T47D (cell line): ENCODE measurements at regions not wholly inside any gene's neighbourhood (a gene's known extent, or its start where the extent isn't known, plus 50 kb on each side); places are given as distances from the start of the nearest gene placed in this dataset.

Experiments used
- DNase-seq, 2 experiments: peaks; one replicate each; pipeline versions ENCODE4 v3.0.0 to v3.0.0-alpha.2; 2011 to 2012; ENCODE audit warnings: low read depth in 1 of 2, low spot score in 1 of 2
- JUND ChIP-seq: IDR thresholded peaks from 2 replicates; pipeline ENCODE4 v1.6.1; 2012; ENCODE audit warnings: low read depth
- in situ Hi-C: cut with HindIII; loops from 2 replicates; pipeline ENCODE4 v1.10.0; 2016; ENCODE audit warnings: low sequenced_read_pairs, low pct_unique_long_range_greater_than_20kb

- DNase-seq = no peak
- in situ Hi-C loops = no loop called here
Measured at GRCh38 chr3:127090218-127091160, 102.4 kb upstream of the PRR23E start.

GRCh38 chr3:127091376-127091775 lies 101.6 kb upstream of the PRR23E start:
- TF ChIP-seq JUND = no peak
- in situ Hi-C loops = no loop called here
- DNase-seq = no peak

More at GRCh38 chr3:127090218-127091160, 102.4 kb upstream of the PRR23E start:
- no peak for TF ChIP-seq JUND

- in situ Hi-C loops = no loop called here
- no peak for TF ChIP-seq JUND
- DNase-seq = no peak
Measured at GRCh38 chr3:127092368-127092767, 100.6 kb upstream of the PRR23E start.

DNA sequence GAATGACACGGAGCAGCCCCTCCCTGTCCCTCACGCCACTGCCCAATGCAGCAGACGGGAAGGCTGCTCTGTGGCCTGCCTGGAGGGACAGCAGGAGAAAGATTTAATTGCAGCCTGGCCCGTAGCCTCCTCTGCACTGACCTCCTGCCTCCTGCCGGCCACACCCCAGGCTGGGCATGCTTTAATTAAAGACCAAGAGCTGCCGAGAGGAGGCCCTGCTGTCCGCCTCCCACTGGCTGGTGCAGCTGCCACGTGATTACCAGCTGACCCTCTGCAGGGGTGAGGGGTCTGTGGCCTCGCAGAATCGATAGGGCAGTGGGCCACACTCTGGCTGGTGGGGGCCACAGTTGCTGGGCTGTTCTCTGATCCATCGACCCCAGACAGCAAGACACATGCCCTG lies 100.2 kb upstream of the PRR23E start:
- in situ Hi-C loops = no loop called here
- TF ChIP-seq JUND = no peak
- DNase-seq = no peak

GRCh38 chr3:127093312-127093711 lies 99.6 kb upstream of the PRR23E start:
- DNase-seq = no peak
- in situ Hi-C loops = no loop called here
- no peak for TF ChIP-seq JUND

DNA sequence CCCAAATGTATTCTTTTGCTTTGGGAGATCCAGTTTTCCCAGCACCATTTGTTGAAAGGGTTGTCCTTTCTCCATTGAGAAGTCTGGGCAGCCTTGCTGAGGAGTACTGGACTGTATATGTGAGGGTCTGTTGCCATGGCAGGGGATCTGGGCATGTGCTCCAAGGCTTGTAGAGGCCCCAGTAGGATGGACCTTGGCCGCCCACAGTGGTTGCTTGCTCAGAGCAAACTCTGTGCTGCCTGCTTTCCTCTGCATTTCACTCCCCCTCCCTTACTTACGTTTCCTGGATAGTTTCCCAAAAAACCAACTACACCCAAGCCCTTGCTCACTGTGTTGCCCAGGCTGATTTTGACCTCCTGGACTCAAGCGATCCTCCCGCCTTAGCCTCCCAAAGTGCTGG lies 97.2 kb upstream of the PRR23E start:
- no peak for DNase-seq
- TF ChIP-seq JUND = no peak
- in situ Hi-C loops = no loop called here

GRCh38 chr3:127096256-127097071 lies 96.5 kb upstream of the PRR23E start:
- no peak for TF ChIP-seq JUND
- in situ Hi-C loops = no loop called here
- no peak for DNase-seq

DNA sequence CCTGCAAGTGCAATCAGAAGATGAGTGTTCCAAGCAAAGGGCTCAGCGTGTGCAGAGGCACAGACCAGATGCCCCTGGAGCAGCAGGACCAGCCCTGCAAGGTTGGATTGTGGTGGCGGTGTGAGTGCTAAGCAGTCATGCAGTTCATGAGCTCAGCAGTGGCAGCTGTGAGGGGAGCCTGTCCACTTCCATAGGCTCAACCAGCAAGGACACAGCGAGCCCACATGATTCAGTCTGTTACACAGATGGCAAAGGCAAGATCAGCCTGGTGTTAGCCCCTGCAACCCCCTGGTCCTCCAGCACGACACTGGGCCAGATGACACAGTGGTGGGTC lies 95.9 kb upstream of the PRR23E start:
- TF ChIP-seq JUND = no peak
- in situ Hi-C loops = no loop called here
- DNase-seq = no peak

DNA sequence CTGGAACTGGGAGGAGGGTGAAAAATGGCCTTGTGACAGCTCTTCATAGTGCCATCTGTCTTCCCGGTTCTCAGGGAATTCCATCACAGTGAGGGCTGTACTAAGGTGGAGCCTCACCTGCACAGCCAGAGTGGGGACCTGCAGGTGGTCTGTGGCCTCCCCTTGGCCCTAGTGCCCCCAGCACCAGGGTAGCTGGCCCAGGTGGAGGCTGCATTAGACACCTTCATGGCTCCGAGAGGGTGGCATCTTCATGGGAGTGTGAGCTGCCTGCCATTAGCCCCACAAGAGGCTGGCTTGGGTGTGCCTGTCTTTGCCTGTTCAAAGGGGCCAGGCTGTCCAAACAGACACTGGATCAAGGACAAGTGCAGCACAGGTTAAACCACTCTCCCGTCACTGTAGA lies 95.5 kb upstream of the PRR23E start:
- DNase-seq = no peak
- in situ Hi-C loops = no loop called here

DNA sequence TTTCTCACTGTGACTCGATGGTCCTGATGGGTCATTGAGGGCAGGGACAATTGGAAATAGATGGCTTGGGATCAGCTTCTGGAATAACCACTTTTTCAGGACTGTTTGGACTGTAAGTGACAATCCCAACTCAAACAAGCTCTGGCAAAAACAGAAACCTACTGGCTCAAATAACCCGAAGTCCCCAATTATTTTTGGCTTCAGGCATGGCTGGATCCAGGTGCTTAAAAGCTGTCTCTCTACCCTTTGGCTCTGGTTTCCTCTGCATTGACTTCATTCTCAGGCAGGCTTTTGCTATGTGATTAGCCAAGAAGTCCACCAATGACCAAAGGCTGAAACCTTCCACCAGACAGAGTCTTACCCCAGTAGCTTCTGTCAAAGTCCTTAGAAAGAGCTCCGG lies 92.9 kb upstream of the PRR23E start:
- no peak for TF ChIP-seq JUND
- DNase-seq = no peak
- in situ Hi-C loops = no loop called here

More for the DNA sequence above, 95.5 kb upstream of the PRR23E start:
- no peak for TF ChIP-seq JUND

- no peak for DNase-seq
- no peak for TF ChIP-seq JUND
- in situ Hi-C loops = no loop called here
Measured at GRCh38 chr3:127100459-127101410, 92.2 kb upstream of the PRR23E start.
